Left forelimb (tissue), 1 donor: ENCODE measurements at regions not wholly inside any gene's neighbourhood (a gene's known extent, or its start where the extent isn't known, plus 50 kb on each side); places are given as distances from the start of the nearest gene placed in this dataset.

Source experiments
- DNase-seq: peaks from one replicate; pipeline ENCODE4 v3.0.0-alpha.2; 2018; ENCODE audit warnings: low spot score

GRCh38 chr16:85391769-85392583, 221.1 kb upstream of the GSE1 start:
- DNase-seq: no peak

GRCh38 chr16:85392756-85393673, 220.1 kb upstream of the GSE1 start:
- no peak for DNase-seq

- DNase-seq: peak; percentile 84
Observed at GRCh38 chr16:85393674-85394451, 219.3 kb upstream of the GSE1 start.

GRCh38 chr16:85394456-85395206, 218.5 kb upstream of the GSE1 start:
- DNase-seq: no peak

- no peak for DNase-seq
Observed at GRCh38 chr16:85395207-85395912, 217.8 kb upstream of the GSE1 start.

GRCh38 chr16:85395913-85396878, 216.9 kb upstream of the GSE1 start:
- no peak for DNase-seq

GRCh38 chr16:85396879-85397871, 215.9 kb upstream of the GSE1 start:
- DNase-seq: no peak

- no peak for DNase-seq
Observed at GRCh38 chr16:85398050-85398451, 215.1 kb upstream of the GSE1 start.

GRCh38 chr16:85398688-85399582, 214.2 kb upstream of the GSE1 start:
- DNase-seq: no peak

- no peak for DNase-seq
Observed at GRCh38 chr16:85399583-85400284, 213.4 kb upstream of the GSE1 start.

- DNase-seq: no peak
Observed at GRCh38 chr16:85400305-85401205, 212.6 kb upstream of the GSE1 start.

- DNase-seq: no peak
Observed at GRCh38 chr16:85401370-85401916, 211.7 kb upstream of the GSE1 start.

- DNase-seq: no peak
Observed at GRCh38 chr16:85401917-85402766, 211.0 kb upstream of the GSE1 start.
